ENCODE measurements at regions not wholly inside any gene's neighbourhood (a gene's known extent, or its start where the extent isn't known, plus 50 kb on each side); places are given as distances from the start of the nearest gene placed in this dataset.
A peak's percentile ranks its signal among the peaks of the same experiment; 100 is the strongest.

GRCh38 chr3:7897655-7898054 lies 604.0 kb upstream of the LMCD1 start:
- DNase-seq (ENCODE audit: low read depth in 2 of 2) = no peak

- DNase-seq (ENCODE audit: low read depth in 2 of 2) = no peak
These were observed 588.3 kb upstream of the LMCD1 start for GRCh38 chr3:7913283-7913682.

GRCh38 chr3:7915356-7915755 lies 586.3 kb upstream of the LMCD1 start:
- no peak for DNase-seq (ENCODE audit: low read depth in 2 of 2)

GRCh38 chr3:7917443-7918151 lies 584.0 kb upstream of the LMCD1 start:
- peak; percentile 5 to 10 for DNase-seq (ENCODE audit: low read depth in 2 of 2)

- no peak for DNase-seq (ENCODE audit: low read depth in 2 of 2)
These were observed 581.4 kb upstream of the LMCD1 start for GRCh38 chr3:7920211-7920610.

- no peak for DNase-seq (ENCODE audit: low read depth in 2 of 2)
These were observed 577.4 kb upstream of the LMCD1 start for GRCh38 chr3:7924228-7924627.

GRCh38 chr3:7927015-7927414 lies 574.6 kb upstream of the LMCD1 start:
- no peak for DNase-seq (ENCODE audit: low read depth in 2 of 2)

GRCh38 chr3:7927864-7928263 lies 573.8 kb upstream of the LMCD1 start:
- DNase-seq (ENCODE audit: low read depth in 2 of 2) = no peak

- no peak for DNase-seq (ENCODE audit: low read depth in 2 of 2)
These were observed 572.2 kb upstream of the LMCD1 start for GRCh38 chr3:7929319-7929889.

- DNase-seq (ENCODE audit: low read depth in 2 of 2) = no peak
These were observed 567.3 kb upstream of the LMCD1 start for GRCh38 chr3:7934362-7934761.

- no peak for DNase-seq (ENCODE audit: low read depth in 2 of 2)
These were observed 553.7 kb upstream of the LMCD1 start for GRCh38 chr3:7947930-7948329.

GRCh38 chr3:7950890-7951289 lies 550.7 kb upstream of the LMCD1 start:
- DNase-seq (ENCODE audit: low read depth in 2 of 2) = no peak

GRCh38 chr3:7953449-7954014 lies 548.1 kb upstream of the LMCD1 start:
- DNase-seq (ENCODE audit: low read depth in 2 of 2) = no peak

GRCh38 chr3:7957024-7957423 lies 544.6 kb upstream of the LMCD1 start:
- DNase-seq (ENCODE audit: low read depth in 2 of 2) = no peak

GRCh38 chr3:7959094-7959493 lies 542.5 kb upstream of the LMCD1 start:
- no peak for DNase-seq (ENCODE audit: low read depth in 2 of 2)

GRCh38 chr3:7960601-7961000 lies 541.0 kb upstream of the LMCD1 start:
- no peak for DNase-seq (ENCODE audit: low read depth in 2 of 2)

GRCh38 chr3:7962301-7962700 lies 539.3 kb upstream of the LMCD1 start:
- DNase-seq (ENCODE audit: low read depth in 2 of 2) = no peak

GRCh38 chr3:7964899-7965298 lies 536.7 kb upstream of the LMCD1 start:
- DNase-seq (ENCODE audit: low read depth in 2 of 2) = no peak

GRCh38 chr3:7973006-7973405 lies 528.6 kb upstream of the LMCD1 start:
- DNase-seq (ENCODE audit: low read depth in 2 of 2) = no peak

- no peak for DNase-seq (ENCODE audit: low read depth in 2 of 2)
These were observed 524.2 kb upstream of the LMCD1 start for GRCh38 chr3:7977245-7978086.

GRCh38 chr3:7978087-7978422 lies 523.6 kb upstream of the LMCD1 start:
- DNase-seq (ENCODE audit: low read depth in 2 of 2) = no peak

GRCh38 chr3:7982126-7982525 lies 519.5 kb upstream of the LMCD1 start:
- DNase-seq (ENCODE audit: low read depth in 2 of 2) = no peak

- no peak for DNase-seq (ENCODE audit: low read depth in 2 of 2)
These were observed 502.2 kb upstream of the LMCD1 start for GRCh38 chr3:7999384-7999783.
